HS-27A (cell line): ENCODE measurements at regions not wholly inside any gene's neighbourhood (a gene's known extent, or its start where the extent isn't known, plus 50 kb on each side); places are given as distances from the start of the nearest gene placed in this dataset.
"Not testable (repeated sequence)": the region's sequence is repeated elsewhere in the genome, so short reads cannot be mapped to it uniquely, and the experiment has no call there.

Experiments
- DNase-seq: peaks from one replicate; pipeline ENCODE4 v3.0.0-alpha.2; 2012; ENCODE audit warnings: low read depth, missing footprints

DNA sequence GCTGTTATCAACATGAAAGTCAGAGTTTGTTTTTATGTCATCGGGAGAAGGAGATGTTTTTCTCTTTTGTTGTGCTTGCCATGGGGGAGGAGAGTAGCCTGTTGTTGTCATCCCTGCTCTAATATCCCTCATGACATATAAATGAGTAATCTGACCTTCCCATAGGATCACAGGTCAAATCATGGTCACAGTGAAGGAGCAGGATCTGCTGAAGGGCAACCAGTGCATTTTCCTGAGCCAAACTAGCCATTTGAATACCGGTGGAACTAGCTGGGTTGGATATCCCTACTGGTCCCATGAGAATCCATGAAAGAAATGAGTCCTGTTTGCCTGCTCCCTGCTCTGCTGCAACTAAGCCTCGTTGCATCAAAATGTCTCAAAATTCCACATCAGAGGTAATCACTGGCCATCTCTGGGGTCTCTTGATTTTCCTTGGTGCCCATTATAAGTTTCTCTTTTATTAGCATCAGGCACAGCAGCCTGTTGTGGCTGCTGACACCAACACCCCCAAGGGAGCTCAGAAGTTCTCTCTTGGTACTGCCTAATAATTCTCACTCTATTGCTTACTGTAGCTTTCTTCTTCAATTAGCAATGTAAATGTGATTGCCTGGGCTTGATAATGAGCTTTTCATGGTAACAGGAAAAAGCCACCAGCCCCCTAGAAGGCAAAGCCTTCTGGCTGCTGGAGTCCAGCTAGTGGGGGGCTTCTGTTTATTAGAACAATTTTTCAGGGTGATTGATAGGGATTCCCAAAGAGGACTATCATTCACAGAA lies 211.4 kb upstream of the ERCC4 start:
- DNase-seq: no peak

DNA sequence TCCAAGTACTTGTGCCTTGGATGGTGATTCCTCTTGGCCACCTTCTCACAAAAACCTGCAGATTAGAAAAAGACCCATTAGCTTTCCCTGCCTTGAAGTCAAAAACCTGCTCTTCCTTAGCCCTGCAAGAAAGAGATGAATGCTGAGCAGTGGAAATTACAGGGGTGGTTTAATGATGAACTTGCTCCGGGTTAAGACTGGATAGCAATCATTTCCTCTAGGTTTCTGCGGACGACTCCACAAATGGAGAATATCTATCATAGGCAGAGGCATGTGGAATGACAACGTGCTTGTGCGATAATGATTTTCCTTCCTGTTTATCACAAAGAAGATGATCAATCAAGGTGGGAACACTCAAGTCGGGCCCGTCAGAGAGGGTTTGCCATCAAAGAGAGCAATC lies 201.2 kb upstream of the ERCC4 start:
- DNase-seq: no peak

DNA sequence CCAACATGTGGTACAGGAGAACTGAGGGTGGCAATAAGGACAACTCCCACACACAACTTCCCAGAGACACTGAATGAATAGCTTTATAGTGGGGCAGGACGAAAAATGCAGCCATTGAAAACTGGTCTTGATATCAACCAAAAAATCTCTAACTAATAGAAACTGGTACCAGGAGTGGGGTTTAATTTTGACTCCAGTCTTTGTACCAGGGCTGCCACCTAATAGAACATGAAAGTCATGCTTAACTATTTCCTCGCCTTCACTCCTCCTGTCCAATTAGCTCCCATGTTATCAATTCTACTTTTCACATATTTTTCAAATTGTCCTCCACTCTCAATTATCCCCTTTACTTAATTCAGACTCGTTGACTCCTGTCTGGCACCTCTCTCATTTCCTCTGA lies 192.0 kb upstream of the ERCC4 start:
- DNase-seq: no peak

DNA sequence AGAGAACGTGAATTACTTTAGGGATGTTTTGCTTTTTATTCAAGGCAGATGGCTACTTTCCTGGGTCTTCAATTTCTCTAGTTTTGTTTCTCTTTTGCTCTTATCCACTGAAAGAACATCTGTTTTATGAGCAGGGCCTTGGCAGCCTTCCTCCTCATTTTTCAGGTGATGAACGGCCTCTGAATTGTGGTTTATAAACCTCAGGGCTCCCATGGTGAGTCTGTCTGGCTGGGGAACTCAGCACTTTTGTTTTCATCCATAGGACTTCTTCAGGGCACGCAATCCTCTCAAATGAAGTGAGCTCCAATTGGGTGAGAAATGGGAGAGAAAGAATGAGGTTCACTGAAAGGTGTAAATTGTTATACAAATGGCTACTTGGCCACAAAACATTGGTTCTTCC lies 186.4 kb upstream of the ERCC4 start:
- DNase-seq: no peak

DNA sequence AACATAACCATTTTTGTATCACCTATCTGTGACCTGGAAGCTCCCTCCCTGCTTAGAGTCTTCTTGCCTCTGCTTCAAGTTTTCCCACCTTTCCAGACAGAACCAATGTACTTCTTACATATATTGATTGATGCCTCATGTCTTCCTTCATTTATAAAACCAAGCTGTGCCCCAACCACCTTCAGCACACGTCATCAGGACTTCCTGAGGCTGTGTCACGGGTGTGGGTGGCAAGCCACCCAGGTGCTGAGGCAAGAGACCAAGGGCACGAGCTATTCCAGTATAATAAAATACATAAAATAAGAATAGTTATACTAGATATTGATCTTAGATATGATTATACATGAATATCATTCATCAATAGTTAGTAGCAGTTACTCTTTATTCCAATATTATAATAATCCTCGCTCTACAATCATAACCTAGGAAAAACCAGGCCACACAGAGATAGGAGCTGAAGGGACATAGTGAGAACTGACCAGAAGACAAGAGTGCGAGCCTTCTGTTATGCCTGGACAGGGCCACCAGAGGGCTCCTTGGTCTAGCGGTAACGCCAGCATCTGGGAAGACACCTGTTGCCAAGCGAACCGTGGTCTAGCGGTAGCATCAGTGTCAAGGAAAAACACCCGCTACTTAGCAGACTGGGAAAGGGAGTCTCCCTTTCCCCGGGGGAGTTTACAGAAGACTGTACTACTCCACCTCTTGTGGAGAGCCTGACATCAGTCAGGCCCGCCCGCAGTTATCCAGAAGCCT lies 180.2 kb upstream of the ERCC4 start:
- DNase-seq: not testable (repeated sequence)

DNA sequence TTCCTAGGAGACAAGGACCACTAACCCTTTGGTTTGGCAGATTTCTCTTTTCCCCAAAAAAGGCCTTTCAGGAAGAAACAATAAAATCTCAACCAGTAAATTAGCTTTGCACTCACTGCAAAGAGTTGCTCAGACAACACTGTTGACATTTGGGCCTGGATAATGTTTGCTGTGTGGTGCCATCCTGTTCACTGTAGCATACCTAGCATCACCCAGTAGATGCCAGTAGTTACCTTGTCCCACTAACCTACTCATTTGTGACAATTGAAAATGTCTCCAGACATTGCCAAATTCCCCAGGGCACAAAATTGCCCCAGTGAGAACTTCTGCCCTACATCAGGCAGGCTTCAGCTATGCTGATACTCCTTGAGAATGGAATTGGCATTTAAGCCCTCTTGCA lies 177.0 kb upstream of the ERCC4 start:
- DNase-seq: no peak

DNA sequence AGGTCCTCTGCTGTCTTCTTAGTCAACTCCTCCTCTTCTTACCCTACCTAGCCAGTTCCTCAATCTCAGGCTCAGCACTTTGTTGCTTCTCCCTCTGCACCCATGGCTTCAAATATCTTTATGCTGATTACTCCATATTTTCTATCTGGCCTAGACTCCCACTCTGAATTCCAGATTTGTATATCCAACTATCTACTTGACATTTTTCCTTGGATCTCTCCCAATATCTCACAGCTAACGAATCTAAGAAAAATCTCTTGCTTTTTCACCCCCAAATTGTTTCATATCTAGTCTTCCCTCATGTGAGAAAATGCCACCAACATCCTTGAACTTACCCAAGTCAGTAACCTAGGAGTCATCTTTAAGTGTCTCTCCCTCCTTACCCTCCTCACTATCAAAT lies 176.4 kb upstream of the ERCC4 start:
- no peak for DNase-seq

DNA sequence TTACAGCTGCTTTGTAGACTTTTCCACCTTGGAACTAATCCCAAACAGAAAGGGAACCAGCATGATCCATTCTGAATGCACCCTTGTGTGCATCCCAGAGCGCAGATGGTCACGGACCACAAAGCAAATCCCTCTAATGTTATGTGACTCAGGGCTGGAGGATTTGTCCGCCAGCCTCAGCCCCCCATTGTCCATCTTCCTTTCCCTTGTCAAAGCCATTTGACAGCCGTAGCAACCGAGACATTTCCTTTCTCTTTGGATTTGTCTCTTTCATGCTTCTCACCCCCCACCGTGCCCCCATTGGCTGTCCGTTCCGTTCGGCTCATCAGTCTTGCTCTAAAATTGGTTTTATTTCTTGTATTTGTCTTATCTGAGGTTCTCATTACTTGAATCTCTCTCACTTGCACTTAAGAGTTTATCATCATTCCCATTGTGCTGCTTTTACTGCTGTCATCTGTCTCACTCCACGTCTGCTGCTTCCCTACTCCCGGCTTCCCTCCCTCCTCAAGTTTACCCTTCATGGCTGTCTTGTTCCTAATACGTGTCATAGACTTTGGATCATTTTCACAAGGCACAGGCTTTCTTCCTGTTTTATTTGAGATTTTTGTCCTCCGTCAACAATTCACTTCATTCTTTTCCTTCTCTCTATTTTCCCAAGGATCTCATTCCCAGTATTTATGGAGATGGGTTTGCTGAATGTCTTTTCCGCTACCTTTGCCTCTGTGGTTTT lies 163.4 kb upstream of the ERCC4 start:
- DNase-seq: no peak

DNA sequence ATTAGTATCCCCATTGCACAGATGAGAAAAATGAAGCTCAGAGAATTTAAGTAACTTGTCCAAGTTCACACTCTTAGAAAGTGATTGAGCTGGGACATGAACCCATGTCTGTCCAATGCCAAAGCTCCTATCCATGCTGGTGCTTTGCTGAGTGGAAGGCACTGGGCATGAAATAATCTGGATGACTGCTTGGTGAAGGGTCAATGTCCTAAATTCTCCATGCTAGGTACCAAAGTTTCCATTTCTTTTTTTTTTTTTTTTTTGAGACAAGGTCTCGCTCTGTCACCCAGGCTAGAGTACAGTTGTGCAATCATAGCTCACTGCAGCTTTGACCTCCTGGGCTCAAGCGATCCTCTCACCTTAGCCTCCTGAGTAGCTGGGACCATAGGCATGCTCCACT lies 153.6 kb upstream of the ERCC4 start:
- DNase-seq: no peak

DNA sequence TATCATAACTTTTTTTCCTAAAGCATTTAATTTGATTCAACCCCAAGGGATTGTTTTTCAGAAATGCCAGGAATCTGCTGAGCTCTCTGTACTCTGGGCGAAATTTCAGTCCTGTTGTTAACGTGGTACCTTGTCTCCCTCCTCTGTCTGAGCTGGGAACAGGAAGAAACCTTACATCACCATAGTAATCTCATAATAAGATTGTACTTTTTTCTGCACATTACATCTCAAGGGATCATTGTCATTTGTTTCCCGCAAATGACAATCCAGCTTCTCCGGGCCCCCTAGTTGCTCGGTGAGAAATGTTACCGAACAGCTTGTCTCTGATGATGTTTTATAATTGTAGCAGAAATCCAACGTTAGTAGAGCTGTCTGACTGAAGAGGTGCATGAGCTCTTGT lies 152.7 kb upstream of the ERCC4 start:
- no peak for DNase-seq

DNA sequence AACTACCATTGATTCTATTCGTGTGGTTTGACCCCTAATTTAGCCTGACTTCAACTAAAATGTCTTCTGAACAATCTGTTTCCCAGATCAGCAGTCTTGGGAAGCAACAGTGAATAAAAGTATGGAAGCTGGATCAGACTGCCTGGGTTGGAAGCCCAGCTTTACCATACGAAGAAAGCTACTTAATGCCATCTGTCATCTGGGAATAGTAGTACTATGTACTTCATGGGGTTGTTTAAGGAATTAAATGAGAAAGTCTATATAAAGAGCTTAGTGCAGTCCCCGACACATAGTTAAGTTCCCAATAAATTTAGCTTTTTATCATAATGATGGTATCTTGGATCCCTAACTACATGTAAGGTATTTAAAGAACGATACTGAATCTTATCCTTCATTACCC lies 151.5 kb upstream of the ERCC4 start:
- no peak for DNase-seq

DNA sequence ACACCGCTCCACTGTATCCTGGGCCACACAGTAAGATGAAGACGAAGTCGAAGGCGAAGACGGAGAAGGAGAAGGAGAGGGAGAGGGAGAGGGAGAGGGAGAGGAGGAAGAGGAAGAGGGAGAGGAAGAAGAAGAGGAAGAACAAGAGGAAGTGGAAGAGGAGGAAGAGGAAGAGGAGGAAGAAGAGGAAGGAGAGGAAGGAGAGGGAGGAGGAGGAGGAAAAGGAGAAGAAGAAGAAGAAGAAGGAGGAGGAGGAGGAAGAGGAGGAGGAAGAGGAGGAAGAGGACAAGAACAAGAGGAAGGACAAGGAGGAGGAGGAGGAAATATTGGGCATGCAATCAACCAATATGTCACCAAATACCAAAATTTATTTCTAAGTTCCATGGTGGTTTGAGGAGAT lies 149.5 kb upstream of the ERCC4 start:
- DNase-seq: no peak

DNA sequence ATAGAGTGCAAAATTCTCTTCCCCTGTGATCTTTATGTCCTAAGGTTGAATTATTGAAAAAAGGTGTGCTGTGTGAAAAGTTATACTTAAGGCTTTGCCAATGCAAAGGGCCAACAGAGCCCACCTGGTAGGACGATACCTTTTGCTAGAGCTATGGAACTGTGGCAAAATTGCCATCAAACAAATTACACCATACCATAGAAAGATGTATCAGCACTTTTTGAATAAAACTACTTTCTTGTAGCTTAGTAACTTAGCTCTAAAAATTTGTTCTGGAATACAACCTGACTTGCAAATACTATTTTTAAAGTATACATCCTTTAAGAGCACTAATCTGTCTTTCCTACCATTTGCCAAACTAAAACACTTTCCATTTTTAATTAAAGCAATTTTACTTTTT lies 147.2 kb upstream of the ERCC4 start:
- DNase-seq: no peak

DNA sequence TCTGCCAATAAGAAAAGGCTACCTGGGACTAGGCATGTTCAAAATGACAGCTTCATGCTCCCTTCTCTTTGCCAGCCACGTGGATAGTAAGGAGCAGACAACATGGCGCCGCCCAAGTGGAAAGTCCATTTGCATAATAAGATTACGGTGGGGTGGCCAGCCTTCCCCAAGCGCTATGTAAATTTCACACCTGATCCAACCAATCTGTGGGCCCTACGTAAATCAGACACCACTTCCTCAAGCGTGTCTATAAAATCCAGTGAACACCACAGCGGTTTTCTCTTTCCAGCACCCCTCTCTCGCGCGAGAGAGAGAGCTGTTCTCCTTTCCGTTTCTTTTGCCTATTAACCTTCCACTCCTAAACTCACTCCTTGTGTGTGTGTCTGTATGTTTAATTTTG lies 140.3 kb upstream of the ERCC4 start:
- peak; percentile 22 for DNase-seq

DNA sequence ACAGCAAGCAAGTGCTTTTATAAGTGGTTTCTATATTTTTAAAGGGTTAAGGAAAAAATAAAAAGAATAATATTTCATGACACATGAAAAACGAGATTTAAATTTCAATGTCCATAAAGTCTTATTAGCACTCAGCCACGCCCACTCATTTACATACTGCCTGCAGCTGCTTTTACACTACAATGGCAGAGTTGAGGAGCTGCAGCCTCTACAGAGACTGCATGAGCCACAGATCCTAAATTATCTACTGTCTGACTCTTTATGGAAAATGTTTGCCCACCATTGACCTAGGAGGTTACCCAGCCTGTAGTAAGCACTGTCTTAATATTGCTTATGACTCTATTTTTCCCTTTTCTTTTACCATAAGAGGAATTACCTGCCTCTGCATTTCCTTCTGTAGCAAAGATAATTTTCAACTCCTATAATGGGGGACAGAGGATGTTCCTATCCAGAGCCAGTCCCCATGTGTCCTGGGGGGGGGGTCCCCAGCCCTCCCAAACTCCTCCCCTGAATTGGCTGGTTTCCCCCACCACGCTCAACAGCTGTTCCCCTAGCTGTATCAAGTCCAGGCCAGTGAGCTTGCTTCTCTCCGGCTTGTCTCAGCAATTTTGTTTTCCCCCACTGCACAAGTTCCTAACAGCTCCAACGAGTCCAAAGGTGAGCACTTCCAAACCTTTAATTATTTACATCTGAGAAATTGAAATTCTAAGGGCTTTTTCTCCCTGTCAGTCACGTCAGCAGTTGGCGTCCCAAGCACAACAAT lies 139.4 kb upstream of the ERCC4 start:
- DNase-seq: no peak

DNA sequence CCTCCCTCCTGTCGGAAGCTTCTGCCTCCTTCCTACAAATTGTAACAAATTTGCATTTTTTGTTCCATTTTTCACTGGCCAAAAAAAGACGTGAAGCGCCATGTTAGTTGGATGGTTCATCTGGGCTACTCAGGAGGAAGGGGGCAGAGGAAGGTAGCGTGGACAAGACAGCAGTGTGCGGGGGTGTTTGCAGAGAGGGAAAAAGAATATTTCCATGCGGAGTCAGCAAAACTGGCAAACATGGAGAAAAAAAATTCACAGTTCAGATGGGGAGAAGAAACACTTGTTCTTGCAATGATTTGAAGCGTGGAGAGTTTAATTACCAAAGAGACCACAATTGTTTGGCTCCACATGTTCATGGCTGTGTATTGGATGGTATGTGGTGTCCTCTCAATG lies 138.8 kb upstream of the ERCC4 start:
- no peak for DNase-seq

DNA sequence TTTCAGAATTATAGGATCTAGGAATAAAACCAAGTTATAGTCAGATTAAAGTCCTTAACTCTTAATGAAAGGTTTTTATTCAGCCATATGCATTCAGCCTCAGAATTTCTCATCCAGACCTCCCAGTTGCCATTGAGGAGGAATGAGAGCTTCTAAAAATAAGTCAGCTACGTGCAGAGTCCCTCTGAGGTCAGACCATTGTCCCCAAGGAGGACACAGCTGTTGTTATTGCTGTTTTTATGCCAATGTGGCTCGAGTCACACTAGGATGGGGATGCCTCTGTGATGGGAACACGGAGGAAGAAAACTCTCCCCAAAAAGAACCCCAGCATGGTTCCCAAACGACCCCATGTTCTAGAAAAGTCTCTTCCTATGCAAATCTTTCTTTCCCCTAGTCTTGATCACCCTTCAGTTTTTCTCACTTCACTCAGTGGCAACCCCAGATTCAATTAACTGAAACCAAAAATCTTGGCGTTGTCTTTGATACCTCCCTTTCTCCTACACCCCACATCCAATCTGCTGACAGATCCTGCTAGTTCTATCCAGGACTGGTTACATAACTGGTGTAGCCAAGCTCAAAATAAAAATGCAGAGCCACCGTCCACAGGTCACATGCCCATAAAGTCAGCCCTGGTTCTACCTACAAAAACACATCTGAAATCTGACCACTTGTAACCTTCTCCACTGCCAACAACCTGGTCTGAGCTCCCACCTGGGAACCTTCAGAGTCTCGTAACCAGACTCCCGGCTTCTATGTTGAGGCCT lies 138.2 kb upstream of the ERCC4 start:
- DNase-seq: no peak

DNA sequence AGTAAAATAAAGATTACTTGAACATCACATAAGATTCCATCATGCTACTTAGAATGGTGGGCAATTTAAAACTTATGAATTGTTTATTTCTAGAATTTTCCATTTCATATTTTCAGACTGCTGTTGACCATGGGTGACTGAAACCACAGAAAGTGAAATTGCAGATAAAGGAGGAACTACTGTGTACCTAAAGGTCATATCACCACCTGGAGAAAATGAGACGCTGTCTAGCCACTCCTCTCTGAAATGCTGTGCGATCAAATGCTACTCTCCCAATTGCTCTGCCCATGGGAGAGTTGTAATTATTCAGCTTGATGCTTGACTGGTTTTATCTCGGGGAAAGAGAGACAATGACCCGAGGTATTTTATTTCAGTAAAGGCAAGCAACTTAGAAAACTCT lies 128.9 kb upstream of the ERCC4 start:
- no peak for DNase-seq

DNA sequence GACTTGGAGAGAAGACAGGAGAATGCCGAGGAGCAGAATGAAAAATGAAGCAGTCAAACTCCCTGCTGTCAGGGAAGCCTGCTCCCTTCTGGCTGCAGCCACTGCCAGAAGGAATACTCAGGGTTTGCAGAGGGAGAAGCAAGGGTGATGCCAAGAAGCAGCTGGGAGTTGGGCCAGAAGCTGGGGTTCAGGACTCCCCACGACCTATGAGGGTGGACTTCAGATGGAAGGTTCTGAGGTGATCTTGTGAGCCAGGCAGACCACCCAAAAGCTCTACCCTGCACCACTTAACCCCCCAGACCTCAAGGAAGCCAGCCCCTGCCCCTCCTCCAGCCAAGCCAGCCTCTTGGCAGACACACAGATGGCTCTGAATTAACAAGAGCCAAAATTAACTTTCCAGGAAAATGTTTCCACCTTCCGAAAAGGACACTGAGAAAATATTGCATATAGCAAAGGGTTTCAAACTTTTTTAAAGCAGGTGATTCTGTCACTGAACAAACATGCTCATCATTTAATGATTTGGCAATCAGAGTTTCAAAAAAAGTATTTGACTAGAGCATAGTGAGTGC lies 126.0 kb upstream of the ERCC4 start:
- DNase-seq: no peak

DNA sequence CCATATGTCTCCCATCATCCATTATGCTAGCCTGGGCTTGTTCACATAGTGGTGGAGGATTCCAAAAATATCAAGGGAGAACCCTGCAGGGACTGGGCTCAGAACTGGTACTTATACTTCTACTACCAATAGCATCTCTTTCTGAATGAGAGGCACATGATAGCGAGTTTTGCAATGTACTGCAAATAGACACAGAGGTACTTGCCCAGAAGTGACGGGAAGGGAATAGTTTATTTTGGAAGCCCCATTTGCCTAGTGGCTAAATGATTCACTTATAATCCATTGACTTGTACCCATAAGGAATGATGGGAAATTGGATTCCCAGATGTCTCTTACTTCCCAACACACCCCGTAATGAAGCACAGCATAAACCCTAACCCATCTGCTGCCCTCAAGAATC lies 124.8 kb upstream of the ERCC4 start:
- no peak for DNase-seq

DNA sequence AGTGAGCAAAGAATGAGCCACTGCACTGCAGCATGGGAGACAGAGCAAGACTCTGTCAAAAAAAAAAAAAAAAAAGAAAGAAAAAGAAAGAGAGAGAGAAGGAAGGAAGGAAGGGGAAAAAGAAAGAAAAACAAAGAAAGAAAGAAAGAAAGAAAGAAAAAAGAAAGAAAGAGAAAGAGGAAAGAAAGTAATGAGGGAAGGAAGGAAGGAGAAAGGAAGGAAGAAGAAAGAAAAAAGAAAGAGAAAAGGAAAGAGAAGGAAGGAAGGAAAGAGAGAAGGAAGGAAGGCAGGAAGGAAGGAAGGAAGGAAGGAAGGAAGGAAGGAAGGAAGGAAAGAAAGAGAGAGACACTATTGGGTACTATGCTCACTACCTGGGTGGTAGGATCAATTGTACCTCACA lies 122.2 kb upstream of the ERCC4 start:
- no peak for DNase-seq
